ENCODE measurements at regions not wholly inside any gene's neighbourhood (a gene's known extent, or its start where the extent isn't known, plus 50 kb on each side); places are given as distances from the start of the nearest gene placed in this dataset.

GRCh38 chr15:38622304-38622703 lies 57.7 kb upstream of the RASGRP1 start:
- Histone ChIP-seq H3K36me3 (no peaks in the 10 kb centered on the region), H3K27me3 (no peaks in the 10 kb centered on the region), H3K4me3 (no peak overlapping the region), H3K4me1 (no peaks in the 10 kb centered on the region), H3K27ac (no peak overlapping the region), H3K9me3 (no peaks in the 10 kb centered on the region)
- intact Hi-C loops (cut with DNase I): no loop called here
- TF ChIP-seq CTCF (IDR thresholded peaks at IDR 0.05) (no peak), POLR2A (IDR thresholded peaks at IDR 0.05) (no peak), POLR2AphosphoS5 (IDR thresholded peaks at IDR 0.05; ENCODE audit: insufficient read depth in 1 of 2, low read depth in 1 of 2) (no peak)
- DNase-seq (ENCODE audit: extremely low spot score in 2 of 2): no peak

GRCh38 chr15:38622908-38623307 lies 58.3 kb upstream of the RASGRP1 start:
- Histone ChIP-seq H3K9me3 (no peaks in the 10 kb centered on the region), H3K27ac (no peak overlapping the region), H3K27me3 (no peaks in the 10 kb centered on the region), H3K36me3 (no peaks in the 10 kb centered on the region), H3K4me1 (no peaks in the 10 kb centered on the region), H3K4me3 (no peak overlapping the region)
- intact Hi-C loops (cut with DNase I): no loop called here
- TF ChIP-seq POLR2A (IDR thresholded peaks at IDR 0.05) (no peak), POLR2AphosphoS5 (IDR thresholded peaks at IDR 0.05; ENCODE audit: insufficient read depth in 1 of 2, low read depth in 1 of 2) (no peak), CTCF (IDR thresholded peaks at IDR 0.05) (no peak)
- no peak for DNase-seq (ENCODE audit: extremely low spot score in 2 of 2)

GRCh38 chr15:38623744-38624143 lies 59.1 kb upstream of the RASGRP1 start:
- Histone ChIP-seq H3K4me1 (no peaks in the 10 kb centered on the region), H3K9me3 (no peaks in the 10 kb centered on the region), H3K27ac (no peak overlapping the region), H3K27me3 (no peaks in the 10 kb centered on the region), H3K36me3 (no peaks in the 10 kb centered on the region), H3K4me3 (no peak overlapping the region)
- DNase-seq (ENCODE audit: extremely low spot score in 2 of 2): no peak
- intact Hi-C loops (cut with DNase I): no loop called here
- TF ChIP-seq POLR2A (IDR thresholded peaks at IDR 0.05): no peak
- TF ChIP-seq POLR2AphosphoS5 (IDR thresholded peaks at IDR 0.05; ENCODE audit: insufficient read depth in 1 of 2, low read depth in 1 of 2): no peak

GRCh38 chr15:38624244-38625205 lies 59.9 kb upstream of the RASGRP1 start:
- DNase-seq (ENCODE audit: extremely low spot score in 2 of 2): no peak
- H3K27me3 ChIP-seq: no peaks in the 10 kb centered on the region
- H3K4me1 ChIP-seq: no peaks in the 10 kb centered on the region
- H3K27ac ChIP-seq: no peak overlapping the region
- H3K4me3 ChIP-seq: no peak overlapping the region
- H3K36me3 ChIP-seq: no peaks in the 10 kb centered on the region
- H3K9me3 ChIP-seq: no peaks in the 10 kb centered on the region
- intact Hi-C loops (cut with DNase I): no loop called here
- TF ChIP-seq POLR2AphosphoS5 (IDR thresholded peaks at IDR 0.05; ENCODE audit: insufficient read depth in 1 of 2, low read depth in 1 of 2): no peak
- no peak for TF ChIP-seq CTCF (IDR thresholded peaks at IDR 0.05)
- no peak for TF ChIP-seq POLR2A (IDR thresholded peaks at IDR 0.05)

- TF ChIP-seq POLR2AphosphoS5 (IDR thresholded peaks at IDR 0.05; ENCODE audit: insufficient read depth in 1 of 2, low read depth in 1 of 2): no peak
- TF ChIP-seq CTCF (IDR thresholded peaks at IDR 0.05): no peak
- no peak for TF ChIP-seq POLR2A (IDR thresholded peaks at IDR 0.05)
These were observed 61.3 kb upstream of the RASGRP1 start for GRCh38 chr15:38625886-38626285.

More at GRCh38 chr15:38625886-38626285, 61.3 kb upstream of the RASGRP1 start:
- H3K36me3 ChIP-seq: no peaks in the 10 kb centered on the region
- no peak overlapping the region for H3K4me3 ChIP-seq
- no peaks in the 10 kb centered on the region for H3K27me3 ChIP-seq
- no peaks in the 10 kb centered on the region for H3K9me3 ChIP-seq
- H3K27ac ChIP-seq: no peak overlapping the region
- intact Hi-C loops (cut with DNase I): no loop called here
- DNase-seq (ENCODE audit: extremely low spot score in 2 of 2): no peak
- no peaks in the 10 kb centered on the region for H3K4me1 ChIP-seq

Data from vagina (tissue), 2 donors.